T-helper 2 cell treated with Interferon-gamma antibody and Interleukin-4, amounts not matched to agents 5 μg/mL and 100 μg/mL, for 36 hours (primary cell): ENCODE measurements at regions not wholly inside any gene's neighbourhood (a gene's known extent, or its start where the extent isn't known, plus 50 kb on each side); places are given as distances from the start of the nearest gene placed in this dataset.

ENCODE experiments used
- DNase-seq: peaks from one replicate; pipeline ENCODE4 v3.0.0; 2021; ENCODE audit warnings: low spot score
- H3K27ac Mint-ChIP-seq: one replicate; pipeline ENCODE4 v1.8.0; 2021; ENCODE audit warnings: mild to moderate bottlenecking, mixed read lengths
- H3K27me3 Mint-ChIP-seq: one replicate; pipeline ENCODE4 v1.8.0; 2021; ENCODE audit warnings: low read depth, mixed read lengths
- H3K36me3 Mint-ChIP-seq: one replicate; pipeline ENCODE4 v1.8.0; 2021; ENCODE audit warnings: low read depth, mixed read lengths
- H3K4me1 Mint-ChIP-seq: one replicate; pipeline ENCODE4 v1.8.0; 2021; ENCODE audit warnings: low read depth, mixed read lengths
- H3K4me3 Mint-ChIP-seq: one replicate; pipeline ENCODE4 v1.8.0; 2022; ENCODE audit warnings: mild to moderate bottlenecking, moderate library complexity, mixed read lengths
- H3K9me3 Mint-ChIP-seq: one replicate; pipeline ENCODE4 v1.8.0; 2021; ENCODE audit warnings: mixed read lengths

DNA sequence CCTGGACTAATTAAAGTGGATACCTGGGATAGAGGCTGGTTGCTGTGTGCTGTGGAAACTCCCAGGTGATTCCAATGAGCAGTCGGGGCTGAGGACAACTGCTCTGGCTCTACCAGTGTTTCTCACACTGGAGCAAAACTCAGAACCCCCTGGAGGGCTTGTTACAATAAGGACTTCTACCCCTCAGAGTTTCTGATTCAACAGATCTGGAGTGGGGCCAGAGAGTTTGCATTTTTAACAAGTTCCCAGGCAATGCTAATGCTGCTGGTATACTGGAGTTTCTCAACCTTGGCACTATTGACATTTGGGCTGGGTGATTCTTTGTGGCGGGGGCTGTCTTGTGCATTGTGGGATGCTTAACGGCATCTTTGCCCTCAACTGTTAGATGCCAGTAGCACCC lies 353.7 kb downstream of the MIAT start:
- Mint-ChIP-seq H3K4me1 (no peaks in the 10 kb centered on the region), H3K9me3 (no peaks in the 10 kb centered on the region), H3K4me3 (no peak overlapping the region), H3K27ac (no peak overlapping the region), H3K27me3 (no peaks in the 10 kb centered on the region), H3K36me3 (no peaks in the 10 kb centered on the region)
- DNase-seq: no peak

- Mint-ChIP-seq H3K4me1 (no peaks in the 10 kb centered on the region), H3K27ac (no peak overlapping the region)
Observed at GRCh38 chr22:27011717-27012116, 354.3 kb downstream of the MIAT start.

GRCh38 chr22:27019827-27020226 lies 362.4 kb downstream of the MIAT start:
- Mint-ChIP-seq H3K27ac (no peak overlapping the region), H3K4me1 (no peaks in the 10 kb centered on the region), H3K27me3 (peaks cover 3% of the 10 kb centered on the region), H3K9me3 (no peaks in the 10 kb centered on the region), H3K4me3 (no peak overlapping the region), H3K36me3 (no peaks in the 10 kb centered on the region)
- no peak for DNase-seq

More at GRCh38 chr22:27011717-27012116, 354.3 kb downstream of the MIAT start:
- no peak for DNase-seq
- Mint-ChIP-seq H3K4me3 (no peak overlapping the region), H3K9me3 (no peaks in the 10 kb centered on the region), H3K36me3 (no peaks in the 10 kb centered on the region), H3K27me3 (no peaks in the 10 kb centered on the region)

GRCh38 chr22:27022274-27022895 lies 365.0 kb downstream of the MIAT start:
- Mint-ChIP-seq H3K27me3 (peaks cover 3% of the 10 kb centered on the region), H3K36me3 (no peaks in the 10 kb centered on the region), H3K4me3 (no peak overlapping the region), H3K4me1 (no peaks in the 10 kb centered on the region), H3K9me3 (no peaks in the 10 kb centered on the region), H3K27ac (no peak overlapping the region)
- DNase-seq: no peak

DNA sequence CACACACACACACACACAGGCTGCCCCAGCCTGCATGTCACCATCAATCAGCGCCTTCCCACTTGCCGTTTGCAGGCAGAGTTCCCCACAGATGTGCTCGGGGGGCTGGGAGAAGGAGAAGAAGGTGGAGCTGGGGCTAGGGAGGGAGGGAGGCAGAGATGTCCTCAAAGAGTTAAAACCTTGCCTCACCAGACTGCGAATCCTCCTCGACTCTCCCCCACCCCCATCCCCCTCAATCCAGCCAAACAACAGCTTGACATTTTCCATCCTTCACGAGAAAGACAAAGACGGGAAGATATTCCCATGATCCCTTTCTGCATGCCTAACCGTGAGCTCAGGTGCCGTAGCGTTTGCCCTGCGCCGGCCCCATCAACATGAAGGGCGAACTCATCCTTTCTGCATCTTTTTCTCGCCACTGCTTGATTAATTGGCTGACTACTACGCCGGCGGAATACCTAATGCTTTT lies 365.5 kb downstream of the MIAT start:
- H3K27ac Mint-ChIP-seq: no peak overlapping the region
- no peaks in the 10 kb centered on the region for H3K4me1 Mint-ChIP-seq
- DNase-seq: no peak
- H3K36me3 Mint-ChIP-seq: no peaks in the 10 kb centered on the region
- no peaks in the 10 kb centered on the region for H3K9me3 Mint-ChIP-seq
- no peak overlapping the region for H3K4me3 Mint-ChIP-seq
- peaks cover 3% of the 10 kb centered on the region for H3K27me3 Mint-ChIP-seq

DNA sequence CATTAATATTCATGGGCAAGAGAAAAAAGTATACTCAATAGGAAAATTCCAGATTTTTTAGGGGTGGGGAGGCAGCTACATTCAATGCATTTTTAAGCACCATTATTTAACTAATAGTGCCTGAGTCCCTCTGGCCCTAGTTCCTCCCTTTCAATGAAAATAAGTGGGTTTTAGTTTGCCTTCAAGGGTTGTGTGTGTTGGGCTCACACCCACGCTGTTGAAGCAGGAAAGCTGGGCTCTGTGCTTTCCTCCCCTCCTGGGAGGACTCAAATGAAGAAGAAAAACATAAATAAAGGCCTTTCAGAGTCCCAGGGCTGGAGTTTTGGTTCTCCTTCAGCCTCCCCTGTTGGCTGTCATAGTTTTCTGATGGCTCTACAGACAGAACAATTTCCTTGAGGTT lies 366.2 kb downstream of the MIAT start:
- Mint-ChIP-seq H3K27me3 (peaks cover 3% of the 10 kb centered on the region), H3K4me3 (no peak overlapping the region), H3K9me3 (no peaks in the 10 kb centered on the region), H3K4me1 (no peaks in the 10 kb centered on the region), H3K36me3 (no peaks in the 10 kb centered on the region), H3K27ac (no peak overlapping the region)
- no peak for DNase-seq

DNA sequence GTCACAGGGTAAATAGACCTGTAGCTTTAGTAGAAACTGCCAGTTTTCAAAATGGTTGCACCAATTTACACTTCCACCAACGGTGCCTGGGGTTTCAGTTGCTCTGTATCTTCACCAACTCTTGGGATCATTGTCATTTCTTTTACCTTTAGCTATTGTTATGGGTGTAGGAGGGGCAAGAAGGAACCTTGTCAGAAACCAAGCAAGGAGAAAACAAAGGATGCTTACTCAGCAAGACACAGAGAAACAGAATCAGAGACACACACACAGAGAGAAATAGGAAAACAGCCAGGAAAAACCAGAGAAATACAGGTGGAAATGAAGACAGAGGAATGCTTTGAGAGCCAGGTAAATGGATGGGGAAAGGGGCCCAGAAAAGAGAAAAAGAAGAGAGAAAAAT lies 367.6 kb downstream of the MIAT start:
- Mint-ChIP-seq H3K4me3 (no peak overlapping the region), H3K27me3 (peaks cover 3% of the 10 kb centered on the region), H3K4me1 (no peaks in the 10 kb centered on the region), H3K9me3 (no peaks in the 10 kb centered on the region), H3K27ac (no peak overlapping the region), H3K36me3 (no peaks in the 10 kb centered on the region)
- DNase-seq: no peak

DNA sequence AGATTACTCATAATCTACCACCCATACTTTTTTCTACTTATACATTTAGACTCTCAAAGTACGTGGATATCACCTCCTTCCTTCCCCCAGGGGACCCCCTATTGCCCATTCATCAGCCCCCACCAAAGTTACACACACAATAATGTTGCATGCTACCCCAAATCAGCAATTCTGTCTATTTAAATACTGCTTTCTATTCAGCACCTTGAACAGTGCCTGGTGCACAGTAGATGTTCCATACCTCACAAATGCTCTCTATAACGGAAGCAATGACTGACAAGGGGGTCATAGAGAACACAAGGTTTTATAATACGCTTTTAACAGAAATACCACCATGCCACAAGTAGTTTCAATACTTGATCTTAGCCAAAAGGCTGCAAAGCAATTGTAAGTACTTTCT lies 370.7 kb downstream of the MIAT start:
- Mint-ChIP-seq H3K27me3 (peaks cover 1% of the 10 kb centered on the region), H3K4me1 (no peaks in the 10 kb centered on the region), H3K36me3 (no peaks in the 10 kb centered on the region), H3K9me3 (no peaks in the 10 kb centered on the region), H3K4me3 (no peak overlapping the region), H3K27ac (no peak overlapping the region)
- no peak for DNase-seq

- no peak overlapping the region for H3K27ac Mint-ChIP-seq
- H3K27me3 Mint-ChIP-seq: no peaks in the 10 kb centered on the region
- no peak overlapping the region for H3K4me3 Mint-ChIP-seq
- H3K4me1 Mint-ChIP-seq: no peaks in the 10 kb centered on the region
- no peak for DNase-seq
- H3K9me3 Mint-ChIP-seq: no peaks in the 10 kb centered on the region
- no peaks in the 10 kb centered on the region for H3K36me3 Mint-ChIP-seq
Observed at GRCh38 chr22:27029584-27030130, 372.3 kb downstream of the MIAT start.

- H3K4me3 Mint-ChIP-seq: no peak overlapping the region
- no peaks in the 10 kb centered on the region for H3K27me3 Mint-ChIP-seq
- no peak for DNase-seq
- no peak overlapping the region for H3K27ac Mint-ChIP-seq
- no peaks in the 10 kb centered on the region for H3K36me3 Mint-ChIP-seq
- H3K4me1 Mint-ChIP-seq: no peaks in the 10 kb centered on the region
- H3K9me3 Mint-ChIP-seq: no peaks in the 10 kb centered on the region
Observed at GRCh38 chr22:27032091-27032761, 374.8 kb downstream of the MIAT start.

GRCh38 chr22:27041745-27042310 lies 384.4 kb downstream of the MIAT start:
- no peaks in the 10 kb centered on the region for H3K4me1 Mint-ChIP-seq
- H3K36me3 Mint-ChIP-seq: no peaks in the 10 kb centered on the region
- H3K27ac Mint-ChIP-seq: no peak overlapping the region
- no peak overlapping the region for H3K4me3 Mint-ChIP-seq
- no peak for DNase-seq
- no peaks in the 10 kb centered on the region for H3K27me3 Mint-ChIP-seq
- no peaks in the 10 kb centered on the region for H3K9me3 Mint-ChIP-seq

DNA sequence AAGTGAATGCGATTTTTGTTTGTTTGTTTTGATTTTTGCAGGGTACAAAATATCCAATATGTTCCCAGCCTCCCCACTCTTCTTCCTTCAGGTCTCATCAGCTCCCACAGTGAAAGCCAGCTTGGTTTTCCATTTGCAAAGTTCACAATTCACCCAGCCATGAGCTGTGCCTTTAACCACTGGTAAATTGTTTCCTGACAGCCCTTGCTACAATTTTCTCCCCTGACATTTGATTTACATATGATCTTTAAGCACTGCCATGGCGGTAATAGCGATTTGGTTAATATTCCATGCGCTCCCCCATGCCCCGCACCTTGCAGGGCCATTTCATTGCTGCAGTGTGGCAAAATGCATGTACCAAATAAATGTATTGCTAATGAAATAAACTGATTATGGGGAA lies 385.9 kb downstream of the MIAT start:
- no peak overlapping the region for H3K27ac Mint-ChIP-seq
- no peak for DNase-seq
- H3K4me3 Mint-ChIP-seq: no peak overlapping the region
- no peaks in the 10 kb centered on the region for H3K36me3 Mint-ChIP-seq
- no peaks in the 10 kb centered on the region for H3K27me3 Mint-ChIP-seq
- no peaks in the 10 kb centered on the region for H3K4me1 Mint-ChIP-seq
- no peaks in the 10 kb centered on the region for H3K9me3 Mint-ChIP-seq

GRCh38 chr22:27045103-27045947 lies 387.9 kb downstream of the MIAT start:
- no peaks in the 10 kb centered on the region for H3K36me3 Mint-ChIP-seq
- no peaks in the 10 kb centered on the region for H3K4me1 Mint-ChIP-seq
- no peak overlapping the region for H3K4me3 Mint-ChIP-seq
- no peaks in the 10 kb centered on the region for H3K27me3 Mint-ChIP-seq
- H3K27ac Mint-ChIP-seq: no peak overlapping the region
- H3K9me3 Mint-ChIP-seq: no peaks in the 10 kb centered on the region
- DNase-seq: no peak

DNA sequence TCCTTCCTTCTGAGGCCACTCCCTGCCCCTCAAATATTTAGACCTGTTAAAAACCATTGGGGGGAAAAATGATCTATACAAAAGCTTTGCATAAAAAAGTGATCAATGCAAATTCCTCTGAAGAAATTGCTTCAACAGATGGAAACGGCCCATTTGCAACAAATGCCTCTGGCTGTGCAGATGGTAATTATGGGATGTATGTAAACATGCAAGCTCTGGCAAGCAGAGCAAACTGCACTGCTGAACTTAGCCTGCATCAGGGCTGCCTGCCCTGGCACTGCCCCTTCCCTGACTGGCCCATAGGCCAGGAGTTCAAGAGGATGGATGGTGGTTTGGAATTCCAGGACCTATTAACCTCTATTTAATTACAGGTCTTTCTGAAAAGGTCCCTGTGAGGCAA lies 388.7 kb downstream of the MIAT start:
- no peaks in the 10 kb centered on the region for H3K36me3 Mint-ChIP-seq
- H3K27ac Mint-ChIP-seq: no peak overlapping the region
- H3K4me3 Mint-ChIP-seq: no peak overlapping the region
- no peaks in the 10 kb centered on the region for H3K4me1 Mint-ChIP-seq
- H3K27me3 Mint-ChIP-seq: no peaks in the 10 kb centered on the region
- DNase-seq: no peak
- no peaks in the 10 kb centered on the region for H3K9me3 Mint-ChIP-seq
